CD4-positive, alpha-beta T cell treated with Interleukin-15 for 4 hours (primary cell): ENCODE measurements at regions not wholly inside any gene's neighbourhood (a gene's known extent, or its start where the extent isn't known, plus 50 kb on each side); places are given as distances from the start of the nearest gene placed in this dataset.

ENCODE experiments used
- DNase-seq: peaks from one replicate; pipeline ENCODE4 v3.0.0-alpha.2; 2020; ENCODE audit warnings: low spot score

DNA sequence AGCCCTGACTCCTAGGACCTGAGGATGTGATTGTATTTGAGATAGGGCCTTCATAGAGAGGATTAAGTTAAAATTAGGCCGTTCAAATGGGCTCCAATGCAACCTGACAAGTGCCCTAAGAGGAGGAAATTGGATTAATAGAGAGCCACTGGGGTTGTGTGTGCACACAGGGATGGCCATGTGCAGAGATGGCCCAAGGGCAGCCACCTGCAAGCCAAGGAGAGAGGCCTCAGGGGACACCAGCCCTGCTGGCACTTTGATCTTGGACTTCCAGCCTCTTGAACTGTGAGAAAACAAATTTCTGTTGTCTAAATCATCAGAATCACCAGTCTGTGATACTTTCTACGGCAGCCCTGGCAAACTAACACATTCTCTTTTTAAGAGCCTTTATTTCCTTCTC lies 598.8 kb downstream of the UTRN start:
- DNase-seq = no peak

DNA sequence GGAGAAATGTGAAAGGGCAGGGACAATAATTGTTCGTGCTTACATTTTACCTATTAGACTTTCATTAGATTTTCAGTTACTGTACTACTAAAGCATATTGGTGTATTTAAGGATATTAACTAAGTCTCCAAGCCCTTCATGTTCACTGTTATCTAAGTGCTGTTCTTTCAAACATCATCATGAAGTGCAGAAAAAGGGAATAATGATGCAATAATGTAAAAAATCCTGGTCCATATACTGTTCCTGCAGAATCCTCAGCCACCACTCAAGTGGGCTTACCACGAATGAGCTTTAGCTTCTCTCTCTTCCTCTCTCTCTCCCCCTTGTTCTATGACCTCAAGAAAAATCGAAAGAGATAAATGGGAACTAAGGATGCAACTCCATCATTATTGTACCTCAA lies 600.7 kb downstream of the UTRN start:
- no peak for DNase-seq

DNA sequence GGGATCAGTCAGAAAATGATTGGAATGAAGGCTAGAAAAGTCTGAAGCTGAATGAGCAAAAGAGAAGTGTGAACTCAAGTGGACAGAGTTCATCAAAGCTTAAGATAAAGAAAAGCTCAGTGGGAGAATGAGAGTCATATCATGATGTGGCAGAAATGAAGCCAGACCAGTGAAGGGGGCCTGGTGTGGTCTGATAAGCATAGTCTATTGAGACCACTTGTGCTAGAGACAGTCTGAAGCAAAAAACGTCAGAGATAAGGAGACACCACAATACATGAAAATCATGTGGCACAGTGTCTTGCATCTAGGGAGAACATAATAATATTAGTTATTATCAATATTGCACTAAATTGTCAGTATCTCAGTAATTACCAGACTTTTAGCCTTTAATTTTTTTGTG lies 601.5 kb downstream of the UTRN start:
- no peak for DNase-seq

DNA sequence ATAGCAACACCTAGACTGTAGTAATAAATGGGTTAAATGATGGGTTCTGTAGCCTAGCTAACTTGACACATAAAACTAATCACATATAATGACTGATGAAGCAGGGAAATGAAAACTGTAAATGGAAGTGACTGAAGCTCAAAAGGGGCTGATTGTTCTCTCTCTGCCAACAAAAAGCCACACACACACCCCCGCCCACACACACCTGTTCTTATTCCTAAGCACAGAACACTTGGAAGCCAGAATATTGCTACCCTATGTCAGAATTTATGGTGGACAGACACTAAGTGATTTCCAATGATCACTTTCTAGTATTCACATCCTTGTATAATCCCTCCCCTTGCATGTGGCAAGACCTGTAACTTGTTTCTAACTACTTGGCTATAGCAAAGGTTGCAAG lies 603.5 kb downstream of the UTRN start:
- no peak for DNase-seq

DNA sequence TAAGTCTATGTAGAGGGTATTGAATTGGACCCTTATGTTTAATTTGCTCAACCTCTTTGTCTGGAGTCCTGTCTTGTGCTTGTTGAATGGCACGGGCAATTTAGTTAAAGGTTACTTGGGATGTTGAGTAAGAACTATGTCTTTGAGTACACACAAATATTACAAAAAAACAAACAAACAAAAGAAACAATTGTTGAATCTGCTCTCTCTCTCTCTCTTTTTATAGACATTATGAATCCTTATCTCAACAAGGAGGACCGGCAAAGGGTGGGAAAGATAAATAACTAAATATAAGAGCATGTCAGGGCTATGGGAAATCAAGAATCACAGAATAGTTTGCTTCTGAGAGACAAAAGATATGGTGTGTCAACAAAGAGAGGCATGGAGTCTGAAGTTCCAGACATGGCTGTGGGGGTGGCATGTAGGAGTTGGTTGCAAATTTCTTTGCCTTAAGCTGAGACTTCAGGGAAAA lies 608.6 kb downstream of the UTRN start:
- no peak for DNase-seq

DNA sequence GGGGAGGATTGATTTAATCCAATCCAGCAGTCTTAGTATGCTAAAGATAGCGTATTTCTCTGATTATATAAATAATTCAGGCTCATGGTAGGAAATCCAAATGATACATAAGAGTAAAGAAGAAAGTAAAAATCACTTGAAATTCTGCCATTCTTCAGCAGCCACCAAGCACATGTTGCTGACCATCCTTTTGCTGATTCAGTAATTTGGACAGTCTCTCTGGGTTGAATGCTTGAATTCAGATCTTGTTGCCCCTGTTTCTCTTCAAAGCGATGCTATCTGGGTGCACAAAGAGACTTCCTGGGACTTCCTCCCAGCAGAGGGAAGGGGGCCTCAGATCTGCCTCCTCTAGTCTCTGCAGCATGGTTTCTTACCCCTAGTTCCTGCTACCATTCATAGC lies 609.1 kb downstream of the UTRN start:
- no peak for DNase-seq

DNA sequence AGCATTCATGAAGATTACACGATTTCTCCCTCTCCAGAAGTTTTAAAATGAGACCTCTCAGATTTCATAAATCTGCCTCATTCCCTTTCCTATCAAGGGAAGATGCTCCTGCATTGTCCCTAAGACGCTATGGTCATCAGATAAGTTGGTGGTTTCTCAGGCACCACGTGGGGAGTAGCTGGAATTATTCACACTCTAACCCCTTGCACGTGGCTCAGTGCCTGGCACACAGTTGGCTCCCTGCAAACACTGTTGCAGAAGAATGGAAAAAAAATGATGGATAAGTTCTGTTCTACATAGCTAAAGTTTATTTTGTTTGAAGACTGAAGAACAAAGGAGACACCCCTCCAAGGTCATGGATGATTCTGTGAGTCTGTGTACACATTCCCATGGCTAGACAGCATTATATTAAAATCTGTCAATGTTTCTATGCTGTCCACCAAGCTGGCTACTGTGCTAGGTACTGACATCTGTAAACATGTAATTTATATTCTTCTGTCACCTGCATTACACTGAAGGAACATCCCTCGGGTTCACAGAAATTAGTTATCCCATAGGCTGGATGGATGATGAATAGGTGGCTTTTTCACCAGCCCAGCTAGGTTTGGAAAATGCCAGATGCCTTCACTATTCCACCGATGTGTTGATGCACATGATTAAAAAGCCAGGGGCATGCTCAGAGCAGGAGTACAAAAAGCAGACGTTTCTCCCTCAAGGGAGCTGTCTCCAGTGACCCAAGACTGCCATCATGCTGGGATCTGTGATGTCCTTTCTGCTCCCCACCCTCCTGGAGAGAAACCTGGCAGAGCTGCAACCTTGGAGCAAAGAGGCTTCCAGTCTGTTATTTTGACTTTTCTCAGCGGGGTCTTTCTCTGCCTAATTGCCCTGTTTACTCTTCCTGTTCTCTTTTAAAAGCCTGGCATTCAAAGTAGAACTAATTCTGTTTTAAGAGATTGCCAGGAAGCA lies 610.5 kb downstream of the UTRN start:
- no peak for DNase-seq

DNA sequence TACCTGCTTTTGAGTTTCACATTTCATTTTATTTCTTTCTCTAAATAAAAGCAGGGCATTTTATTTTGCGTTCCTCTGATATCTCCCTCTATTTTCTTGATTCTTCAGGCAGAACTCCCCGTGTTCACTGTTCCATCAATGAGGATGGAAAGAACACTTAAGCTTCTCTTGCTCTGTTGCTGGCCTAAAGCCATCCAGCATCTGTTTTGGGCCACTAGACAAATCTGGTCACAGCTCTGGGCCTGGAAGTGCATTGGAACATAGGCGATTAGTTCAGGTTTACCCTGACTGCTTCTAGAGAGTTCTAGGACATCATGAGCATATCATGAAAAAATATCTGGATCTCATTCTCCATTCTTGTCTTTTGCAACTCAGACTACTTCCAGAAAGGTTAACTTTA lies 611.2 kb downstream of the UTRN start:
- DNase-seq = no peak

DNA sequence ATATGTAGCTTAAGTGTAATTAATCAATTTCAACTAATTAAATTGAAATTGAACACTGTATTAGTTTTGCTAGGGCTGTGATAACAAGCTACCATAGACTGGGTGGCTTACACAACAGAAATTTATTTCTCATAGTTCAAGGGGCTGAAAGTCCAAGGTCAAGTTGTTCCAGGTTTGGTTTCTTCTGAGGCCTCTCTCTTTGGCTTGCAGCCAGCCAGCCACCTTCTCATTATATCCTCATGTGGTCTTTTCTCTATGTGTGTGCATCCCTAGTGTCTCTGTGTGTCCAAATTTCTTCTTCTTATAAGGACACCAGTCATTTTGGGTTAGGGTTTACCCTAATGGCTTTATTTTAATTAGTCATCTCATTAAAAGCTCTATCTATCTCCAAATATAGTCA lies 611.7 kb downstream of the UTRN start:
- no peak for DNase-seq

DNA sequence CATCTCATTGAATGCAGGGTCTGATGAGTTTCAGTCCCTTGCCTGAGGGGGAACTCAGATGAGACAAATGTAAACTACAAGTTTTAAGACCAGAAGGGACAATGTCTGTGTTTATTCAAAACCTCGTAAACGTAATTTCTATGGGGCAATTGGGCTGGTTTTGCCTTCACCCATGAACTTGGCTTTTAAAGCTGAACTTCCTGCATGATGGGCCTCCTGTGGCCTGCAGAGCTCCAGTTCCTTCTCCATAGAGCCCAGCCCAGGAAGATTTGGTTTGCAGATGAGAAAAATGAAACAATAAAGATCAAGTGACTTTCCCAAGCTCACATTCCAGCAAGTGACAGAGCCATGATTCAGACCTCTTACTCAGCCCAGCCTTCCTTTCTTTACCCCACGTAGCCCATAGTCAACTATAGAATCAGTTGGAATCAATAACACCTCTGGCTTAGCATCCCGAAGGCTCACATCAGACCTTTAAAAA lies 612.3 kb downstream of the UTRN start:
- DNase-seq = no peak

DNA sequence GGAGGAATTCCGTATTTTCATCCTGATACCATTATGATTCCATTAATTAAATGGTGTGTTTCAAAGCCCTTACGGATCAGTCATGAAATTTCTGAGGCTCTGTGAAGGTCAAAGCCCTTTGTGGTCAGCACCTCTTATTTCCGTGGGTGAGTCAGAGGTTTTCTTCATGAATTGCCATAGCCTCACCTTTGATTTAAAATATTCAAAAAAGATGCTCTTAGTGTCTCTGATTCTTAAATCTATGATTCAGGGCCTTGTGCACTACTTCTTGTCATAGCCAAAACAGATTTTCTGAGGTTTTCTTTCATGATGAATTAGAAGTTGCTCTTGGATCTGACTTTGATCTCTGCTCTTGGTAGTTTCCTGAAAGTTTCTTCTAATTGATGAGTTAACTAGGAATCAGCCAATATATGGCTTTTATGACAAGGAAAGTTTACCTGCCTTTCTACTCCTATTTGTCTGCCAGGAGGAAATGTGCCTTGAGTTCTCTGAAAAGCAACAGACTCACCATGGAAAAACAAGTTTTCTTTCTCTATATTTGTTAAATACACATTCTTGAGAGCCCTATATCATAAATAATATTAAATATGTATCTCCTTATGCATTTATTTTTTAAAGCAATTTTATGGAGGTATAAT lies 613.0 kb downstream of the UTRN start:
- DNase-seq = no peak

DNA sequence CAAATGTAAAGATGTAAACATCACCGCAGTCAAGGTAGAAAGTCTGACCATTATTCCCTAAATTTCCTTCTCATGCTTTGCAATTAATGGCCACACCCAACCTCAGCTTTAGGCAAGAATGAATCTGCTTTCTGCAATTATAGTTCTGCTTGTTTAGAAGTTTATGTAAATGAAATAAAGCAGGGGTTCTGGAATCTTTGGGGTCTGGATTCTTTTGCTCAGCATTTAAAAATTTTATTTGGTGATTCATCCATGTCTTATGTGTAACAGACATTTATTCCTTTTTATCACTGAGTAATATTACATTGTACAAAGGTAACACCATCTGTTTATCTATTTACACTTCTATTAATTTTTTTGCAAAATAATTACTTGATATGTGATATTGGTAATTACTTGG lies 613.6 kb downstream of the UTRN start:
- DNase-seq = no peak

DNA sequence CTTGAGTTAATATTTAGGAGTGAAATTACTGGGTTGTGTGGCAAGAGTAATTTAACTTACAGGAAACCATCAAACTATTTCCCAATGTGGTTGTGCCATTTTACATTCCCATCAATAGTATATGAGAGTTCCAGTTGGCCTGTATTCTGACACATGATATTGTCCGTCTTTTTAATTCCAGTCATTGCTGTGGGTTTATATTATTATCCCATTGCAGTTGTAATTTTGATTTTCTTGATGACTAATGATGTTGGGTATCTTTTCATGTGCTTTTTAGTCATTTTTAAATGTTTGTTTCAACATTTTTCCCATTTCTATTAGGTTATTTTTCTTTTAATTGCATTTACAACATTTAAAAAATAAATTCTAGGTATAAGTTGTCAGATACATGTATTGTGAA lies 614.0 kb downstream of the UTRN start:
- DNase-seq = no peak

DNA sequence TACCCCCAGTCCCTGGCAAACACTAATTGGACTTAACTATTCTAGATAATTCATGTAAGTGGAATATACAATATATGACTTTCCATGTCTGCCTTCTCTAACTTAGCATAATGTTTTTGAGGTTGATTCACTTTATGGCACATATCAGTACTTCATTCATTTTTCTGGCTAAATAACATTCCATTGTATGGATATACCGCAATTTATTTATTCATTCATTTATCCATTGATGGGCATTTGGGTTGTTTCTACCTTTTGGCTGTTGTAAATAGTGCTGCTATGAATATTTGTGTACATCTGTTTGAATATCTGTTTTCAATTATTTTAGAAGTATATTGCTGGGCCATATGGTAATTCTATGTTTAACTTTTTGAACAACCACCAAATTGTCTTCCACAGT lies 616.3 kb downstream of the UTRN start:
- no peak for DNase-seq

DNA sequence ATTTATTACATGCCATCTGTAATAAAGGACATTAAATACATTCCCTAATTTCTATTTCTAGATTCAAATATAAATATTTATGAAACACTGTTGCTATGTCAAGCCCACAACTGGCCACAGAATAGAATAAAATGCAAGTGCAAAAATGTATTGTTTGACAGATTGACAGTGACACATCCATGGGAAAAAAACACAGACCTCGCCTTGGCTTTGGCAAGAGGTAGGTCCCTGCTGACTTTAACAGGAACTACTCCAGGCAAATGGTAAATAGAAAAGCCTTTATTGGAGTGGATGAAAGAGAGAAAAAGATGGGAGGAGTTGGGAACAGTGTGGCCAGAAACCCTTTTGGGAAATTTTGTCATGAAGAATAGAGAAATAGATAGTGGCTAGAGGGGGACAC lies 622.9 kb downstream of the UTRN start:
- no peak for DNase-seq

DNA sequence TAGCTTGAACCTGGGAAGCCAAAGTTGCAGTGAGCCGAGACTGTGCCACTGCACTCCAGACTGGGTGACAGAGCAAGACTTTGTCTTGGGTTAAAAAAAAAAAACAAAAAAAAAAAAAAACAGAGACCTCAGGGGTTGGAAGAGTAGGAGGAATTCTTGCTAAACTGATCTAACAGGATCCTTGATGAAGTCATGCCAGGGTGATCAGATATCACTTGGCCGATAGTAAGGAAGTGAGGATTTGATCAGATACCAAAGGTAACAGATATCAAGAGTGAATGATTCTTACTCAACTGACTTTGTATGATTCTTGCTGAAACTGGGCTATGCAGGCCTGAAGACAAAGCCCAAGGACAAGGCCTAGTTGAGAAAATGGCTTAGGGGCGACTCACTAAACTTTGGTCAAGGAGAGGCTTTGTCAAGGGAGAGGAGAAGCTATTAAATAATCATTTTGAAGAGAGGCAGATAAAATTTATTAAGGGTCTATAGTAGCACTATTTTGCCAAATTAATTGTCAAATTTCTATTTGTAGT lies 624.7 kb downstream of the UTRN start:
- DNase-seq = no peak

DNA sequence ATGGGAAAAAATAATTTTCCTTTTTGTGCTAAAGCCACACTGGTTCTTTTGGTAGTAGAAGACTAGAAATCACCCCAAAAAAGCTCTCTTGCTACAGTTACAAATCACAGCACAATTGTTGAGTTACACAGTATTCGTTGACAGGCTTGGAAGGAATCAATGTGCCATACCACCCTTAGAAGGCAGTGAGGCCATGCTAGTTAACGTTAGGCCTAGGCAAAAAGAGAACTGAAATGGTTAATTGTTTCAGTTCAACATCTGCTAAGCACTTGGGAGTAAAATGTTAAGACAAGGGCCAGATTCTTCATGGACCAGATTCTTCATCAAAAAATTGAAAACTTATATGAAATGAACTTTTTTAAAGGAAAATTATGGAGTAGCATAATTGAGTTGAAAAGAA lies 626.2 kb downstream of the UTRN start:
- DNase-seq = no peak

DNA sequence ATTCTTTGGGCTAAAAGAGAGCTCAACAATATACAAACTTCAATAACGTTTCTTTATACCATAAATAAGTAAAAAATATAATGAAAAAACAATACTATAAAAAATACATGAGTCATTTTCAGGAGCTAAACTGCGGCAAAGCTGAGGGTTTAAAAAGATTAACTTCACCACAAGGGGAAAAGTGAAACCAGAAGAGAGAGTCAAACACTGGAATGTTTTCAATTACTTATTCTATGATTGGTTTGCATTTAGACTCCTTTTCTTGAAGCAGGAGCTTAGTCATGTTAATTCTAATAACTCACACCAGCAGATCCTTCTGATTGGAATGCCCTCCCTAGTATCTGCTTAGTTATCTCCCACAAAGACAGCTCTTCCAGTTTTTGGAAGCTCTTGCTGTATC lies 627.3 kb downstream of the UTRN start:
- no peak for DNase-seq

DNA sequence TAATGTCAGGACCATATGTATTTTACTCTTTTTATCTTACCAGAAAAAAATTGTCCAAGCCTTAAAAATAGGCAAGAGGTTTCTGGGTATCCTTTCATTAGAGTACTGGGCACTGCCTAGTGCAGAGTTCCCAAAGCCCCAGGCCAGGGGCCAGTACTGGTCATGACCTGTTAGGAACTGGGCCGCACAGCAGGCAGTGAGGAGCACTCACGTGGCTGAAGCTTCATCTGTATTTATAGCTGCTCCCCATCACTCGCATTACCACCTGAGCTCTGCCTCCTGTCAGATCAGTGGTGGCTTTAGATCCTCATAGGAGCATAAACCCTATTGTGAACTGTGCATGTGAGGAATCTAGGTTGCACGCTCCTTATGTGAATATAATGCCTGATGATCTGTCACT lies 632.9 kb downstream of the UTRN start:
- DNase-seq = no peak

DNA sequence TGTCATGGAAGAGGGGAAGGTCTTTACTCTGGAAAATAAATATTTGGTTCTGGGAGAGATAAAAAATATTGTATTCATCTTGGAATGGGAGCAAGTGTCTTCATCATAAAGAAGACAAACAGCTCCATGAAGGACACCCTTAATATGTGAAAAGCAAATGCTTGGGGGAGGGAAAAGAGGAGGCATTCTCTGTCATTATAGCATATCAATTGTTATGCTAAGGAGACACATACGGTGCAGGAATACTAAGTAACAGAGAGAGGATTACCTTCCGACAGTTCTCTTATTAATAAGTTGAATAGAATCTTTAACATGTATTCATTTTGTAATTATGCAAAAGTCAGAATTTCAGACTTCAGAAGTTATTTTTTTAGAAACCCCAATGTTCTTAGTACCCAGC lies 634.4 kb downstream of the UTRN start:
- no peak for DNase-seq

DNA sequence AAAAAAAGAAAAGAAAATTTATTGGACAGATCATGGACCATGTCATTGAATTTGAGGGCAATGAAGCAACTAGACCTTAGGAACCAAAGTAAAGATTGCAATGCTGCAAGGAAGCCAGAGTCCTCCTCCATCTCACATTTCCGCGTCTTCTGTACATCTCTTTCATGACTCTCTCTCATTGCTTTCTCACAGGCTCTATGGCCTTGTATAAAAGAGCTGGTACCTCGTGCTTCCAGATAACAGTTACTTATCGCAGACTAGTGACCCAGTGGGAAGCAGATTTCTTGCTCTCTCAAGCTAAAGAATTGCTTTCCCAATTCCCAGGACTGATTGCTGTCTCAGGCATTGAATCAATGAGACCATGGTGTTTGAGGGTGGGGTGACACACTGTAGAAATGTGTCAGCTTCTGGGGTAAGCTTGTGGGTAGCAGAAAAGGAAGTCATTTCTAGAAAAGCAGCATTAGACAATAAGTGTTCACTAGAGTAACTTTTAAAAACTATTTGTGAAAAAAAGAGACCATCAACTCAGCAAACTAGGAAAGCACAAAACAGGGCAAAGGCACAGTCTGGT lies 635.3 kb downstream of the UTRN start:
- DNase-seq = no peak

DNA sequence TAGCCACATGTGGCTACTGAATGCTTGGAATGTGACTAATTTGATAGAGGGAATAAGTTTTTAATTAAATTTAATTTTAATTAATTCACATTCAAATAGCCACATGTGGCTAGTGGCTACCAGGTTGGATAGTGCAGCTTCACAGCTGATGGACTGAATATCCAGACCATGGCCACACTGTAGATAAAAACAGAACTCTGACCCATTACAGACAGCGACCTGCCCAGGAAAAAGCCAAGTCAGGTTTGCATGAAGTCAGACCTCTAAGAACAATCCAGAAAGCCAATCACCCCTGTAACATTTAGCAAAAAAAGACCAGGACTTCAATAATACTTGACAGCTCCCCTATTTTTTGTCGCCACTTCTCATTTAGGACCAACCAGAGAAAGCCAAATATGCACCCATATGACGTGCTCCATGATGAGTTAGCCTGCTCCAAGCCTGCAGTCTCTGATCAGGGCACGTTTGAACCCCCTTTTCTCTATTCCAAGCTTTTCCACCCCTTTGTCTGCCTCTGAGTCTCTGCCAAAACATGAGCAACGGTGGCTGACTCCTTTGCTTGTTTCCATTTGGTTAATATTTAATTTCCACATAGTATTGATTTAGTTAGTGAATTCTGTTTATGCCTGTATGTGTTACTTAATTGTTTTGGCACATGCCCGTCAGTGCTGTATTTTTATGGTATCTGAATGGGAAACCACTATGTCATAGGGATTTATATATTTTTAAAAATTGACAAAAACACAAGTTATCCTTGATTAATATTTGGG lies 636.3 kb downstream of the UTRN start:
- DNase-seq = no peak
